Sigmoid colon (tissue), 6 donors: ENCODE measurements at regions not wholly inside any gene's neighbourhood (a gene's known extent, or its start where the extent isn't known, plus 50 kb on each side); places are given as distances from the start of the nearest gene placed in this dataset.

ENCODE experiments used
- DNase-seq: peaks from one replicate; pipeline ENCODE4 v3.0.0-alpha.2; 2019
- H3K27ac ChIP-seq, 4 donors: fragments of 200-600 bp; sonication (generic); one replicate each; pipeline ENCODE4 v1.5.1; 2016 to 2019; ENCODE audit warnings: mild to moderate bottlenecking in 1 of 4
- H3K27me3 ChIP-seq, 3 donors: fragments of 200-600 bp; sonication (generic); one replicate each; pipeline ENCODE4 v1.5.1; 2019; ENCODE audit warnings: mild to moderate bottlenecking in 1 of 3
- H3K36me3 ChIP-seq, 4 donors: fragments of 200-600 bp; sonication (generic); one replicate each; pipeline ENCODE4 v1.5.1; 2016 to 2019
- H3K4me1 ChIP-seq, 4 donors: fragments of 200-600 bp; sonication (generic); one replicate each; pipeline ENCODE4 v1.5.1; 2017 to 2019
- H3K4me3 ChIP-seq, 4 donors: fragments of 200-600 bp; sonication (generic); one replicate each; pipeline ENCODE4 v1.5.1; 2017 to 2019; ENCODE audit warnings: mild to moderate bottlenecking in 2 of 4, moderate library complexity in 1 of 4
- H3K9me3 ChIP-seq, 4 donors: fragments of 200-600 bp in 3 of 4; sonication (generic) in 3 of 4; one replicate each; pipeline versions ENCODE4 v1.5.1 to v1.6.1; 2013 to 2019
- EP300 ChIP-seq, 4 donors: sonication (generic); formaldehyde crosslinking; IDR thresholded peaks; one replicate each; pipeline ENCODE4 v1.6.1; 2017; ENCODE audit warnings: antibody characterized with exemption in 4 of 4
- POLR2A ChIP-seq, 2 donors: fragments of 450-650 bp; IDR thresholded peaks; one replicate each; pipeline ENCODE4 v1.6.1; 2016; ENCODE audit warnings: antibody characterized with exemption in 2 of 2, mild to moderate bottlenecking in 2 of 2, moderate library complexity in 2 of 2
- POLR2AphosphoS5 ChIP-seq, 4 donors: sonication (generic); formaldehyde crosslinking; IDR thresholded peaks; one replicate each; pipeline ENCODE4 v1.6.1; 2017; ENCODE audit warnings: antibody characterized with exemption in 4 of 4
- WGBS, 2 donors: extraction: QIAGEN DNeasy Blood & Tissue Kit; methylation state at CpG; one replicate each; pipeline ENCODE4 v1.1.7; 2013; 5-methylcytosine and 5-hydroxymethylcytosine counted together
- intact Hi-C: fragments of 100-400 bp; cut with DNase I; formaldehyde crosslinking; loops from one replicate; pipeline ENCODE4 v1.15.1; 2023
- TF ChIP-seq, protein P1 (sequence below), 4 experiments: fragments of 450-650 bp in 3 of 4; fragments of 200-600 bp in 1 of 4; IDR thresholded peaks; one replicate each; pipeline ENCODE4 v1.5.1; 2016 to 2019; ENCODE audit warnings: antibody characterized with exemption in 4 of 4, mild to moderate bottlenecking in 3 of 4, moderate library complexity in 2 of 4
- donor health status: healthy with polysubstance abuse.
- donor health status: healthy.

DNA sequence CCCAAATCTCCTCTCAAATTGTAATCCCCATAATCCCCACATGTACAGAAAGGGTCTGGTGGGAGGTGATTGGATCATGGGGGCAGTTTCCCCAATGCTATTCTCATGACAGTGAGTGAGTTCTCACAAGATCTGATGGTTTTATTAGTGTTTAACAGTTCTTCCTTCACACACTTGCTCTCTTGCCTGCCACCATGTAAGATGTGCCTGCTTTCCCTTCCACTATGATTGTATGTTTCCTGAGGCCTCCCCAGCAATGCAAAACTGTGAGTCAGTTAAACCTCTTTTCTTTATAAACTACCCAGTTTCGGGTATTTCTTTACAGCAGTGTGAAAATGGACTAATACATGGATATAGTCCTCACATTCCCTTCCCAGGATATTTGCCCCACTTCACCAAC lies 126.7 kb upstream of the SPATA12 start:
- Histone ChIP-seq H3K27me3 (no peaks in the 10 kb centered on the region), H3K9me3 (no peaks in the 10 kb centered on the region), H3K36me3 (no peaks in the 10 kb centered on the region), H3K4me1 (peaks cover 0 to 16% (median 11%) of the 10 kb centered on the region in 4 donors), H3K4me3 (no peak overlapping the region), H3K27ac (no peak overlapping the region)
- TF ChIP-seq EP300 (IDR thresholded peaks at IDR 0.05) (no peak), POLR2A (IDR thresholded peaks at IDR 0.05) (no peak), POLR2AphosphoS5 (IDR thresholded peaks at IDR 0.05) (no peak)
- TF ChIP-seq, protein P1, sequence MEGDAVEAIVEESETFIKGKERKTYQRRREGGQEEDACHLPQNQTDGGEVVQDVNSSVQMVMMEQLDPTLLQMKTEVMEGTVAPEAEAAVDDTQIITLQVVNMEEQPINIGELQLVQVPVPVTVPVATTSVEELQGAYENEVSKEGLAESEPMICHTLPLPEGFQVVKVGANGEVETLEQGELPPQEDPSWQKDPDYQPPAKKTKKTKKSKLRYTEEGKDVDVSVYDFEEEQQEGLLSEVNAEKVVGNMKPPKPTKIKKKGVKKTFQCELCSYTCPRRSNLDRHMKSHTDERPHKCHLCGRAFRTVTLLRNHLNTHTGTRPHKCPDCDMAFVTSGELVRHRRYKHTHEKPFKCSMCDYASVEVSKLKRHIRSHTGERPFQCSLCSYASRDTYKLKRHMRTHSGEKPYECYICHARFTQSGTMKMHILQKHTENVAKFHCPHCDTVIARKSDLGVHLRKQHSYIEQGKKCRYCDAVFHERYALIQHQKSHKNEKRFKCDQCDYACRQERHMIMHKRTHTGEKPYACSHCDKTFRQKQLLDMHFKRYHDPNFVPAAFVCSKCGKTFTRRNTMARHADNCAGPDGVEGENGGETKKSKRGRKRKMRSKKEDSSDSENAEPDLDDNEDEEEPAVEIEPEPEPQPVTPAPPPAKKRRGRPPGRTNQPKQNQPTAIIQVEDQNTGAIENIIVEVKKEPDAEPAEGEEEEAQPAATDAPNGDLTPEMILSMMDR (IDR thresholded peaks at IDR 0.05) = no peak
- intact Hi-C loops = no loop called here
- DNase-seq = no peak
- 92 to 98% methylated on average over 1 of the region's 1 CpG for WGBS, 2 donors

DNA sequence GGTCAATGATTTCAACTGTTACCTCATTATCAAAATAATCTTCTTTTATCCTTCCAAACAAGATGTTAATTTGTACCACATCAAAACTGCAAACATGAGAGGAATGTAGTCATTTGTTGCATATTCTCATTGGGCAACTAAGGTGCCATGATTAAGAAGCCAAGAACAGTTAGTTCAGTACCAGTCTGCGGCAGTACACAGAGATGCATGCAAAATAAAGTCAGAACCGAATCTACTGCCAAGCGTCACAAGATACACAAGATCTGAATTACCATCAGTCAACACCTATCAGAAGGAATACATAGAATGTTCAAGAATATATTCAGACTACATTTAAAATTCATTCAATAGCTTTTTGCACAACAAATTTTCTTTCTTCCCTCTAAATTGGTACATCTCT lies 127.6 kb upstream of the SPATA12 start:
- Histone ChIP-seq H3K4me3 (no peak overlapping the region), H3K4me1 (peaks cover 0 to 26% (median 20%) of the 10 kb centered on the region in 4 donors), H3K9me3 (no peaks in the 10 kb centered on the region), H3K36me3 (no peaks in the 10 kb centered on the region), H3K27me3 (no peaks in the 10 kb centered on the region), H3K27ac (no peak overlapping the region)
- TF ChIP-seq EP300 (IDR thresholded peaks at IDR 0.05) (no peak), POLR2AphosphoS5 (IDR thresholded peaks at IDR 0.05) (no peak), POLR2A (IDR thresholded peaks at IDR 0.05) (no peak)
- TF ChIP-seq, protein P1 (IDR thresholded peaks at IDR 0.05) = no peak
- WGBS, 2 donors = 90 to 95% methylated on average over 3 of the region's 3 CpGs
- intact Hi-C loops = no loop called here
- no peak for DNase-seq

DNA sequence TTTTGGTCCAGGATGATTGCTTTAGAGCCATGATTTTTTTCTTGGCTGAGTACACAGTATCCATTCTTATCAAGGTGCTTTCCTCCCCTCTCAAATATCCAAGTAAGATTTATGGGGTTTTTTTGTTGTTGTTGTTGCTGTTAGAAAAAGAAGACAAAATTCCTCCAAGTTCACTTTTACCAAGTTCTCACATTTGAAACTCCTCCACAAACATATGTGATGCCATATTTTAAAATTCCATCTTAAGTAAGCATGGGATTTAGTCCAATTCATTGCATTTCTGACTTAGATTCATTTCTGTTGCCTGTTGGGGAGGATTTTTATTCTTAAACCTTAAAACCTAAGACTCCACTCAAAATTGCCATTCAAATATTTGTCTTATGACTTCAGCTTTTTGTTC lies 128.6 kb upstream of the SPATA12 start:
- no peaks in the 10 kb centered on the region for H3K27me3 ChIP-seq
- no peak overlapping the region for H3K4me3 ChIP-seq
- H3K9me3 ChIP-seq = no peaks in the 10 kb centered on the region
- intact Hi-C loops = no loop called here
- H3K4me1 ChIP-seq = peaks cover 0 to 36% (median 31%) of the 10 kb centered on the region in 4 donors
- DNase-seq = no peak
- TF ChIP-seq, protein P1 (IDR thresholded peaks at IDR 0.05) = no peak
- TF ChIP-seq POLR2A (IDR thresholded peaks at IDR 0.05) = no peak
- H3K27ac ChIP-seq = no peak overlapping the region
- H3K36me3 ChIP-seq = no peaks in the 10 kb centered on the region

DNA sequence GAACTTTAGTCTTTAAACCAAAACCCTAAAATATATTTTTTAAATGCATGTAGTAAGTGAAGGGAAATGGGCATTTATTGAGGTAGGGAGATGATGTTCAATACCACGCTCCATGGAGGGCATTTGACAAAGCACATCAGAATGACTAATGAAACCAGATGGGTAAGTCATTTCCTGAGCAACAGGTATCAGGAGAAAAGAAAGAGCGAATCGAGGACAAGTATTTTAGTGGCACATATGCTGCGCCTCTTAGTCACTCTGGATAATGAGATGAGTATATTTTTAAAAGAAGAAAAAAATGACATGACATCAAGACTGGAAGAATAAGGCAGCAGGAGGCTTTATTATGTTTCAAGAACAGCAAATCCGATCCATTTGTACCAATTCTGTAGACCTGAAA lies 129.0 kb upstream of the ARHGEF3 start:
- Histone ChIP-seq H3K27me3 (no peaks in the 10 kb centered on the region), H3K4me1 (peaks cover 0 to 47% (median 40%) of the 10 kb centered on the region in 4 donors), H3K36me3 (no peaks in the 10 kb centered on the region), H3K4me3 (no peak overlapping the region), H3K27ac (no peak overlapping the region), H3K9me3 (no peaks in the 10 kb centered on the region)
- TF ChIP-seq, protein P1 (IDR thresholded peaks at IDR 0.05) = no peak
- TF ChIP-seq EP300 (IDR thresholded peaks at IDR 0.05) (no peak), POLR2A (IDR thresholded peaks at IDR 0.05) (no peak), POLR2AphosphoS5 (IDR thresholded peaks at IDR 0.05) (no peak)
- DNase-seq = no peak
- intact Hi-C loops = no loop called here
- WGBS, 2 donors = 90 to 94% methylated on average over 5 of the region's 5 CpGs
